ENCODE measurements at regions not wholly inside any gene's neighbourhood (a gene's known extent, or its start where the extent isn't known, plus 50 kb on each side); places are given as distances from the start of the nearest gene placed in this dataset.

GRCh38 chr4:156643826-156644225, 327.8 kb downstream of the PDGFC start:
- DNase-seq: no peak

GRCh38 chr4:156642161-156642560, 329.4 kb downstream of the PDGFC start:
- DNase-seq: no peak

GRCh38 chr4:156638925-156639605, 332.5 kb downstream of the PDGFC start:
- no peak for DNase-seq

GRCh38 chr4:156638334-156638733, 333.3 kb downstream of the PDGFC start:
- DNase-seq: no peak

GRCh38 chr4:156636381-156636780, 335.2 kb downstream of the PDGFC start:
- no peak for DNase-seq

GRCh38 chr4:156635051-156635450, 336.5 kb downstream of the PDGFC start:
- DNase-seq: no peak

- DNase-seq: no peak
Measured at GRCh38 chr4:156634612-156635011, 337.0 kb downstream of the PDGFC start.

- DNase-seq: no peak
Measured at GRCh38 chr4:156633847-156634246, 337.8 kb downstream of the PDGFC start.

- no peak for DNase-seq
Measured at GRCh38 chr4:156628858-156629257, 342.7 kb downstream of the PDGFC start.

GRCh38 chr4:156623376-156623775, 348.2 kb downstream of the PDGFC start:
- no peak for DNase-seq

- DNase-seq: no peak
Measured at GRCh38 chr4:156620786-156621185, 350.8 kb downstream of the PDGFC start.

- no peak for DNase-seq
Measured at GRCh38 chr4:156619154-156619934, 352.3 kb downstream of the PDGFC start.

- no peak for DNase-seq
Measured at GRCh38 chr4:156615066-156615531, 356.5 kb downstream of the PDGFC start.

GRCh38 chr4:156614536-156614935, 357.1 kb downstream of the PDGFC start:
- DNase-seq: no peak

GRCh38 chr4:156609421-156609820, 362.2 kb downstream of the PDGFC start:
- no peak for DNase-seq

GRCh38 chr4:156608651-156609050, 362.9 kb downstream of the PDGFC start:
- no peak for DNase-seq

- no peak for DNase-seq
Measured at GRCh38 chr4:156607478-156607857, 364.1 kb downstream of the PDGFC start.

- no peak for DNase-seq
Measured at GRCh38 chr4:156606554-156607477, 364.8 kb downstream of the PDGFC start.

GRCh38 chr4:156598138-156598681, 373.4 kb downstream of the PDGFC start:
- DNase-seq: no peak

- DNase-seq: no peak
Measured at GRCh38 chr4:156596706-156597329, 374.8 kb downstream of the PDGFC start.

- DNase-seq: no peak
Measured at GRCh38 chr4:156596026-156596425, 375.6 kb downstream of the PDGFC start.

GRCh38 chr4:156595041-156595440, 376.6 kb downstream of the PDGFC start:
- DNase-seq: no peak

Data from NCI-H2081 (cell line).